DMS53 (cell line): ENCODE measurements at regions not wholly inside any gene's neighbourhood (a gene's known extent, or its start where the extent isn't known, plus 50 kb on each side); places are given as distances from the start of the nearest gene placed in this dataset.
A peak's percentile ranks its signal among the peaks of the same experiment; 100 is the strongest.
"Not testable (repeated sequence)": the region's sequence is repeated elsewhere in the genome, so short reads cannot be mapped to it uniquely, and the experiment has no call there.

Experiments used
- DNase-seq: peaks from one replicate; lab custom pipeline; 2025; lab: John Stamatoyannopoulos, UW

GRCh38 chr3:73868688-73869315 is 244.1 kb upstream of the PDZRN3 start:
- DNase-seq, result peak; percentile 51

- DNase-seq, result no peak
These were observed 242.8 kb upstream of the PDZRN3 start for GRCh38 chr3:73867524-73867923.

- DNase-seq, result no peak
These were observed 242.1 kb upstream of the PDZRN3 start for GRCh38 chr3:73866846-73867245.

GRCh38 chr3:73863546-73864079 is 238.9 kb upstream of the PDZRN3 start:
- no peak for DNase-seq

GRCh38 chr3:73855813-73856212 is 231.1 kb upstream of the PDZRN3 start:
- DNase-seq, result no peak

GRCh38 chr3:73848173-73848906 is 223.6 kb upstream of the PDZRN3 start:
- peak; percentile 47 for DNase-seq

GRCh38 chr3:73846951-73847350 is 222.2 kb upstream of the PDZRN3 start:
- DNase-seq, result no peak

- no peak for DNase-seq
These were observed 214.3 kb upstream of the PDZRN3 start for GRCh38 chr3:73839032-73839431.

- no peak for DNase-seq
These were observed 211.2 kb upstream of the PDZRN3 start for GRCh38 chr3:73835945-73836344.

- DNase-seq, result no peak
These were observed 207.7 kb upstream of the PDZRN3 start for GRCh38 chr3:73832426-73832825.

GRCh38 chr3:73828348-73828747 is 203.6 kb upstream of the PDZRN3 start:
- DNase-seq, result no peak

- no peak for DNase-seq
These were observed 203.0 kb upstream of the PDZRN3 start for GRCh38 chr3:73827725-73828211.

GRCh38 chr3:73827204-73827603 is 202.5 kb upstream of the PDZRN3 start:
- no peak for DNase-seq

- DNase-seq, result not testable (repeated sequence)
These were observed 196.2 kb upstream of the PDZRN3 start for GRCh38 chr3:73820896-73821295.

- DNase-seq, result no peak
These were observed 195.7 kb upstream of the PDZRN3 start for GRCh38 chr3:73820431-73820830.

GRCh38 chr3:73815966-73816365 is 191.2 kb upstream of the PDZRN3 start:
- DNase-seq, result no peak

- no peak for DNase-seq
These were observed 189.1 kb upstream of the PDZRN3 start for GRCh38 chr3:73813692-73814292.

- no peak for DNase-seq
These were observed 188.6 kb upstream of the PDZRN3 start for GRCh38 chr3:73813291-73813690.

- DNase-seq, result no peak
These were observed 187.3 kb upstream of the PDZRN3 start for GRCh38 chr3:73812054-73812453.

GRCh38 chr3:73808862-73809509 is 184.2 kb upstream of the PDZRN3 start:
- DNase-seq, result no peak

- no peak for DNase-seq
These were observed 180.7 kb upstream of the PDZRN3 start for GRCh38 chr3:73805435-73805834.

GRCh38 chr3:73804204-73804603 is 179.5 kb upstream of the PDZRN3 start:
- DNase-seq, result no peak
